GM10248 (cell line): ENCODE measurements at regions not wholly inside any gene's neighbourhood (a gene's known extent, or its start where the extent isn't known, plus 50 kb on each side); places are given as distances from the start of the nearest gene placed in this dataset.

Experiments used
- CTCF ChIA-PET: fragments of 300-600 bp; sonication (Branson Sonifier 250); formaldehyde crosslinking; extraction: SDS; loops from one replicate; lab custom pipeline; 2021; ENCODE audit warnings: antibody characterized with exemption; lab: Yijun Ruan, JAX
- POLR2A ChIA-PET: fragments of 350-650 bp; sonication (Branson Sonifier 250); formaldehyde crosslinking; extraction: SDS; loops from one replicate; lab custom pipeline; 2020; ENCODE audit warnings: antibody characterized with exemption; lab: Yijun Ruan, JAX
- DNase-seq: peaks from one replicate; pipeline ENCODE4 v3.0.0; 2012; ENCODE audit errors: extremely low spot score
- TF ChIP-seq, protein P1 (sequence below): IDR thresholded peaks from 2 replicates; pipeline ENCODE4 v1.5.1; 2012; ENCODE audit warnings: mild to moderate bottlenecking, low read depth; ENCODE audit errors: extremely low read depth, missing control alignments, control extremely low read depth

DNA sequence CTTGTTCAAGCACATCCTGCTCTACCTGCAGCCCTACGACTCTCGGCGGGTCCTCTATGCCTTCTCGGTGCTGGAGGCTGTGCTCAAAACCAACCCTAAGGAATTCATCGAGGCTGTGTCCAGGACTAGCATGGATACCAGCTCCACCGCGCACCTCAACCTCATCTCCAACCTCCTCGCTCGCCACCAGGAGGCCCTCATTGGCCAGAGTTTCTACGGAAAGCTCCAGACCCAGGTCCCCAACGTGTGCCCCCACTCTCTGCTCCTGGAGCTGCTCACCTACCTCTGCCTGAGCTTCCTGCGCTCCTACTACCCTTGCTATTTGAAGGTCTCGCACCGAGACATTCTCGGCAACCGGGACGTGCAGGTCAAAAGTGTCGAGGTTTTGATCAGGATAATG lies 74.3 kb upstream of the MORC3 start:
- no peak for DNase-seq
- TF ChIP-seq, protein P1, sequence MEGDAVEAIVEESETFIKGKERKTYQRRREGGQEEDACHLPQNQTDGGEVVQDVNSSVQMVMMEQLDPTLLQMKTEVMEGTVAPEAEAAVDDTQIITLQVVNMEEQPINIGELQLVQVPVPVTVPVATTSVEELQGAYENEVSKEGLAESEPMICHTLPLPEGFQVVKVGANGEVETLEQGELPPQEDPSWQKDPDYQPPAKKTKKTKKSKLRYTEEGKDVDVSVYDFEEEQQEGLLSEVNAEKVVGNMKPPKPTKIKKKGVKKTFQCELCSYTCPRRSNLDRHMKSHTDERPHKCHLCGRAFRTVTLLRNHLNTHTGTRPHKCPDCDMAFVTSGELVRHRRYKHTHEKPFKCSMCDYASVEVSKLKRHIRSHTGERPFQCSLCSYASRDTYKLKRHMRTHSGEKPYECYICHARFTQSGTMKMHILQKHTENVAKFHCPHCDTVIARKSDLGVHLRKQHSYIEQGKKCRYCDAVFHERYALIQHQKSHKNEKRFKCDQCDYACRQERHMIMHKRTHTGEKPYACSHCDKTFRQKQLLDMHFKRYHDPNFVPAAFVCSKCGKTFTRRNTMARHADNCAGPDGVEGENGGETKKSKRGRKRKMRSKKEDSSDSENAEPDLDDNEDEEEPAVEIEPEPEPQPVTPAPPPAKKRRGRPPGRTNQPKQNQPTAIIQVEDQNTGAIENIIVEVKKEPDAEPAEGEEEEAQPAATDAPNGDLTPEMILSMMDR, result no peak
- POLR2A ChIA-PET, result no interaction called here
- CTCF ChIA-PET, result interaction anchor here (1.4 kb wide), 1 partner anchor 14 kb away, joined by 6 read pairs; no protein-coding TSS in a partner anchor

DNA sequence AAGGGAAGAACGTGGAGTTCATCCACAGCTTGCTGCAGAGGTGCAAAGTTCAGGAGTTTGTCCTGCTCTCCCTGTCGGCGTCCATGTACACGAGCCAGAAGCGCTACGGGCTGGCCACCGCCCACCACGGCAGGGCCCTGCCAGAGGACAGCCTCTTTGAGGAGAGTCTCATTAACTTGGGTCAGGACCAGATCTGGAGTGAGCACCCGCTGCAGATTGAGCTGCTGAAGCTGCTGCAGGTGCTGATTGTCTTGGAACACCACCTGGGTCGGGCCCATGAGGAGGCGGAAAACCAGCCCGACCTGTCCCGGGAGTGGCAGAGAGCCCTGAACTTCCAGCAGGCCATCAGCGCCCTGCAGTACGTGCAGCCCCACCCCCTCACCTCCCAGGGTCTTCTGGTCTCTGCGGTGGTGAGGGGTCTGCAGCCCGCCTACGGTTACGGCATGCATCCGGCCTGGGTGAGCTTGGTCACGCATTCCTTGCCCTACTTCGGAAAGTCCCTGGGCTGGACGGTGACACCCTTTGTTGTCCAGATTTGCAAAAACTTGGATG lies 73.8 kb upstream of the MORC3 start:
- DNase-seq, result no peak
- TF ChIP-seq, protein P1, result no peak
- POLR2A ChIA-PET, result no interaction called here
- CTCF ChIA-PET, result interaction anchor here (0.8 to 1.4 kb wide), 2 partner anchors 14 to 42 kb away, joined by 3 to 6 read pairs; no protein-coding TSS in a partner anchor

DNA sequence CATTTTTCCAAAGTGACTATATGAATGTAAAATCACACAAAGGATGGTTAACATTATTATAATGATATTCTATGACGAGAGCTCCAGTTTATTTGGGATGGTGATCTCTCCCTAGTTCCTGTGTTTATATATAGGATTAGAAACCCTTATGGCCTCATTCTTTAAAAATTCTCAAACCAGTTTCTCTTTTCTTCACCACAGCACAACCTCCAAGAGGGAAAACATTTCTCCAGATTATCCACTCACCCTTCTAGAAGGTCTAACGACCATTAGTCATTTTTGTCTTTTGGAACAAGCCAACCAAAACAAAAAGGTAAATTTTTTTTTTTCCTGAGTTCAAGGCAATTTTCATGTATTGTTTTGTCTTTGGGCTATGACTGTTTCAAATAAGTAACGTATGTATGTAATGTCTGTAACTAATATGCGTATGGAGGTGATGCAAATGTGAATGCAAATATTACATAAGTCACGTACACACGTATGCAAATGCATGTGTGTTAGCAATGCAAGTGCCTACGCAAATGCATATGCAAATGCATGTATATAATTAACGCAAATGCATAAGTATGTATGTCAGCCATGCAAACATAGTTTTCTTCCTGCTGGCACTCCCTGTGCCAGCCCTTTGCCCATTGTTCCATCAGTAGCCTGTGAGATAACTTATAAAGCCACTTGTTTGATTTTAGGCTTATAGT lies 72.5 kb upstream of the MORC3 start:
- TF ChIP-seq, protein P1, result no peak
- no peak for DNase-seq
- CTCF ChIA-PET, result interaction anchor here (1.2 kb wide), 2 partner anchors 12 to 14 kb away, joined by 3 to 4 read pairs; no protein-coding TSS in a partner anchor
- POLR2A ChIA-PET, result no interaction called here

DNA sequence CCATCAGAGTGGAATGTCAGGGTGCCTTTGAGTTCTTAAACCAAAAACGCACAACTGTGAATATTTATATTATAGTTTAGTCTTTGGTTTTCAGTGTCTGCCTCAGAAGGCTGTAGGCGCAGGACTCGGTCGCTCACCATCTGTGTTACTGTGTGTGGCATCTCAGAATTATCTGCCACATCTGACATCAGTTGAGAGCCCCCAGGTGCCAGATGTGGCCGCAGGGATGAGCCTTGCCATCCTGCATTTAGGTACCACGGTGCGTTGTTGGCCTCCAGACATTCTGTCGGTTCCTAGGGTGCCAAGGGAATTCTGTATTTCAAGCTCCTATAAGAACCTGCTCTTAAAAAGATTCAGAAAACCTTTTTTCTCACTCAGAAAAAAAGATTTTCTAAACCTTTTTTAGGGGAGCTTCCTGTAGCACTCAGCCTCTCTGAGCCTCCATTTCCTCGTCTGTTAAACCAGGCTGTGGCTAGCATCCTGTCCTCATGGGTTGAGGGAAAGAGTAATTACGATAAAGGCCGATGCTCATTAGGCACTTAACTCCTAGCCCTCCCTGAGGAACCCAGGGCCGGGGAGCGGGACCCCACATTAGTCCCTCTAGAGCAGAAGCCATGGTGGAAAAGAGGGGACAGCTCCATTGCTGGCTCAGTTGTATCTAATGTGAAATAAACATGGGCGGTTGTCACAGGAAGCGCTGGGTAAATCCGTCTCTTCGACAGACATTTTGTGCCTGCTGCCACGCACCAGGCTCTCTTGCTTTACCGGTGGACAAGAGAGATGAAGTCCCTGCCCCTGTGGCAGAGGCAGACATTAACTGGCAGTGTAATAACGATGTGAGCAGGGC lies 70.2 kb upstream of the MORC3 start:
- DNase-seq, result no peak
- CTCF ChIA-PET, result interaction anchor here (0.7 to 1.1 kb wide), 4 partner anchors 10 to 137 kb away, joined by 3 read pairs; partner anchors contain the start of gene MORC3
- POLR2A ChIA-PET, result no interaction called here
- TF ChIP-seq, protein P1, result no peak

DNA sequence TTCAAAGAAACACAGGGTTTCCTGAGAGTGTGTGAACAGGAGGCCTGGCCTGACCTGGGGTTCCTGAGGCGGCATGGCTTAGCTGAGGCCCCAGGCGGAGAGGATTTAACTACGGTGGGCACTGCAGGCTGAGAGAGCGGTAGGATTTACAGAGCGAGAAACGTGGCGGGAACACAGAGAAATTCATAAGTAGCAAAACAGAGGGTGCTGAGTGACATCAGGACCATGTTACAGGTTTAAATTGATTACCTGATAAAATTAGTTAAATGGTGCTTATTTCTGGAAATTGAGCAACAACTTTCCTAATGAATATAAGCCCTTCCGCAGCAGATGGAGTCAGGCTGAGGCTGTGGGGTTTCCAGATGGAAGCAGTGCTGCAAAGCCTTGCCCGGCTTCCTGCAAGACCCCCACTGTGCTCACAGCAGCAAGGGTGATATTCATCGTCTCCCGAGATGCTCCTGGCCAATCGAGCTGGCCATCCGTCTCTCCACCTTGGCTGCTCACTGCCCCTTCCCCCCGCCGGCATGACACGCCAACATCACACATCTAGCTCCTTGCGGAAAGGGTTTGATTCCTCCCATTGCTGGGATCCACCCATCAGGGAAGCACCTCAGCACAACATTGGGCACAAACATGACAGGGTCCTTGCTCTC lies 69.4 kb upstream of the MORC3 start:
- CTCF ChIA-PET, result interaction anchor here (1.1 kb wide), 1 partner anchor 16 kb away, joined by 3 read pairs; no protein-coding TSS in a partner anchor
- DNase-seq, result no peak
- POLR2A ChIA-PET, result no interaction called here
- TF ChIP-seq, protein P1, result no peak
